CD4-positive, alpha-beta T cell (primary cell): ENCODE measurements at regions not wholly inside any gene's neighbourhood (a gene's known extent, or its start where the extent isn't known, plus 50 kb on each side); places are given as distances from the start of the nearest gene placed in this dataset.

Experiments
- ATAC-seq: fragments of 200-7000 bp; cut with Tn5 transposase; one replicate; pipeline ENCODE4 v1.10.0; 2022; ENCODE audit warnings: mild to moderate bottlenecking; ENCODE audit not compliant: poor library complexity
- CTCF ChIA-PET: fragments of 350-600 bp; sonication (Branson Sonifier 250); formaldehyde crosslinking; loops from one replicate; lab custom pipeline; 2021; ENCODE audit warnings: antibody characterized with exemption, inconsistent platforms; lab: Charles Lee
- POLR2A ChIA-PET: fragments of 350-600 bp; sonication (Branson Sonifier 250); formaldehyde crosslinking; loops from one replicate; lab custom pipeline; 2021; ENCODE audit warnings: antibody characterized with exemption, inconsistent platforms; lab: Charles Lee
- DNase-seq, 14 experiments: peaks; one replicate each; pipeline ENCODE4 v3.0.0-alpha.2; 2013 to 2020; ENCODE audit warnings: mixed read lengths in 2 of 14
- H3K27ac ChIP-seq, 2 donors: one replicate each; pipeline versions ENCODE4 v1.5.1 to v1.7.0; 2013; ENCODE audit warnings: low read length in 2 of 2, low read depth in 1 of 2, mild to moderate bottlenecking in 1 of 2
- H3K27me3 ChIP-seq, 2 experiments: 1 replicate in 1 of 2; 2 replicates in 1 of 2; pipeline versions ENCODE4 v1.6.1 to v1.7.0; 2013; ENCODE audit warnings: low read length in 2 of 2, control low read depth in 1 of 2, mild to moderate bottlenecking in 1 of 2, moderate library complexity in 1 of 2; ENCODE audit not compliant: insufficient read depth in 2 of 2, control insufficient read depth in 1 of 2
- H3K36me3 ChIP-seq: one replicate; pipeline ENCODE4 v1.6.1; 2013; ENCODE audit warnings: low read length, control low read depth; ENCODE audit not compliant: insufficient read depth
- H3K4me1 ChIP-seq: one replicate; pipeline ENCODE4 v1.6.1; 2013; ENCODE audit warnings: low read length, control low read depth; ENCODE audit not compliant: insufficient read depth
- H3K4me3 ChIP-seq: one replicate; pipeline ENCODE4 v1.5.1; 2013; ENCODE audit warnings: mild to moderate bottlenecking, low read length, moderate library complexity
- H3K9me3 ChIP-seq, 2 experiments: 1 replicate in 1 of 2; 2 replicates in 1 of 2; pipeline versions ENCODE4 v1.6.1 to v1.7.0; 2013; ENCODE audit warnings: low read length in 2 of 2, mild to moderate bottlenecking in 2 of 2, control low read depth in 1 of 2, moderate library complexity in 1 of 2; ENCODE audit not compliant: control insufficient read depth in 1 of 2, insufficient read depth in 1 of 2
- H3K27ac Mint-ChIP-seq: one replicate; pipeline ENCODE4 v1.8.0; 2020; ENCODE audit warnings: mixed read lengths
- H3K27me3 Mint-ChIP-seq: one replicate; pipeline ENCODE4 v1.8.0; 2021; ENCODE audit warnings: mixed read lengths
- H3K36me3 Mint-ChIP-seq: one replicate; pipeline ENCODE4 v1.8.0; 2021; ENCODE audit warnings: low read depth, mixed read lengths
- H3K4me1 Mint-ChIP-seq: one replicate; pipeline ENCODE4 v1.8.0; 2021; ENCODE audit warnings: low read depth, mixed read lengths
- H3K4me3 Mint-ChIP-seq: one replicate; pipeline ENCODE4 v1.8.0; 2020; ENCODE audit warnings: mild to moderate bottlenecking, mixed read lengths
- H3K9me3 Mint-ChIP-seq: one replicate; pipeline ENCODE4 v1.8.0; 2020; ENCODE audit warnings: mixed read lengths
- CTCF ChIP-seq: fragments of 200-600 bp; IDR thresholded peaks from one replicate; pipeline ENCODE4 v1.8.0; 2022; ENCODE audit warnings: antibody characterized with exemption, mild to moderate bottlenecking
- intact Hi-C, 2 experiments: fragments of 100-400 bp; cut with DNase I in 1 of 2; cut with micrococcal nuclease in 1 of 2; formaldehyde crosslinking; loops; one replicate each; pipeline versions ENCODE4 v1.15.1 to v1.9.0; 2023 to 2025; cut with DNase I, micrococcal nuclease

- Mint-ChIP-seq H3K4me3 (no peak overlapping the region), H3K27ac (no peak overlapping the region), H3K4me1 (no peaks in the 10 kb centered on the region), H3K27me3 (no peaks in the 10 kb centered on the region), H3K9me3 (peaks cover 4% of the 10 kb centered on the region), H3K36me3 (no peaks in the 10 kb centered on the region)
- ChIA-PET CTCF (no interaction called here), POLR2A (no interaction called here)
- H3K36me3 ChIP-seq: no peaks in the 10 kb centered on the region
- no peak for TF ChIP-seq CTCF
- no peaks in the 10 kb centered on the region for H3K9me3 ChIP-seq
- no peak overlapping the region for H3K27ac ChIP-seq
- H3K4me1 ChIP-seq: no peaks in the 10 kb centered on the region
- H3K27me3 ChIP-seq: no peaks in the 10 kb centered on the region
- intact Hi-C loops: no loop called here
- no peak for ATAC-seq
- no peak overlapping the region for H3K4me3 ChIP-seq
- DNase-seq: no peak
Measured at GRCh38 chr4:64495946-64496345, 86.7 kb upstream of the TECRL start.

DNA sequence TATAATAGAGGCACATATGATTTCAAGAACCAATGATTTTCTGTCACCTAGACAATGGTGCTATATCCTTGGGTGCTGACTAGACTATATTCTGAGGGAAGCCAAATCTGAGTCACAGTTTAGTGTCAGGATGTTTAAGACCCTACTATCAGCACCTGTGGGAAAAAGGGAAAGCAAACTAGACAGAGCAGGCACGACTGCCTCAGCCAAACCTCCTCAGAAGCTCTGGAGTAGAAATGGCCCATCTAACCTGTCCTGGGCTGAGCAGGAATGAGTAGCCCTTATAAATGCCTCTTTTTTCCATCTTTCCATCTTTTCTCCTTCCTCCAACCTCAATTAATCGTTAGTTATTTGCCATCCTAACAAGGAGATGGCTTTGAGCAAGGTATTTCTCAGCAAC is 80.4 kb upstream of the TECRL start:
- intact Hi-C loops: no loop called here
- no peak for DNase-seq

GRCh38 chr4:64479338-64479737 is 70.1 kb upstream of the TECRL start:
- Mint-ChIP-seq H3K4me3 (no peak overlapping the region), H3K27me3 (no peaks in the 10 kb centered on the region), H3K36me3 (no peaks in the 10 kb centered on the region), H3K4me1 (no peaks in the 10 kb centered on the region), H3K27ac (no peak overlapping the region), H3K9me3 (no peaks in the 10 kb centered on the region)
- Histone ChIP-seq H3K4me1 (no peaks in the 10 kb centered on the region), H3K27ac (no peak overlapping the region), H3K36me3 (no peaks in the 10 kb centered on the region), H3K4me3 (no peak overlapping the region), H3K9me3 (peaks cover 0 to 4% of the 10 kb centered on the region in 2 experiments), H3K27me3 (no peaks in the 10 kb centered on the region)
- ATAC-seq: no peak
- intact Hi-C loops: no loop called here
- POLR2A ChIA-PET: no interaction called here
- DNase-seq: no peak
- CTCF ChIA-PET: no interaction called here
- TF ChIP-seq CTCF: no peak

More for the DNA sequence above, 80.4 kb upstream of the TECRL start:
- no peaks in the 10 kb centered on the region for H3K36me3 ChIP-seq
- H3K27me3 Mint-ChIP-seq: no peaks in the 10 kb centered on the region
- ATAC-seq: no peak
- H3K27me3 ChIP-seq: no peaks in the 10 kb centered on the region
- no peaks in the 10 kb centered on the region for H3K4me1 Mint-ChIP-seq
- ChIA-PET CTCF (no interaction called here), POLR2A (no interaction called here)
- H3K27ac Mint-ChIP-seq: no peak overlapping the region
- no peaks in the 10 kb centered on the region for H3K4me1 ChIP-seq
- H3K4me3 ChIP-seq: no peak overlapping the region
- no peak overlapping the region for H3K27ac ChIP-seq
- no peaks in the 10 kb centered on the region for H3K9me3 Mint-ChIP-seq
- H3K36me3 Mint-ChIP-seq: no peaks in the 10 kb centered on the region
- H3K9me3 ChIP-seq: no peaks in the 10 kb centered on the region
- no peak overlapping the region for H3K4me3 Mint-ChIP-seq
- no peak for TF ChIP-seq CTCF
